ENCODE measurements at regions not wholly inside any gene's neighbourhood (a gene's known extent, or its start where the extent isn't known, plus 50 kb on each side); places are given as distances from the start of the nearest gene placed in this dataset.

GRCh38 chr2:104476563-104476988 lies 377.3 kb upstream of the POU3F3 start (continued):
- no peak for TF ChIP-seq SP1 (IDR thresholded peaks at IDR 0.05; ENCODE audit: low read depth, low read length)
- no peak for TF ChIP-seq POLR2A (IDR thresholded peaks at IDR 0.05; ENCODE audit: control extremely low read depth in 1 of 2, low read depth in 2 of 2, low read length in 2 of 2)
- no peak for TF ChIP-seq ASH2L (IDR thresholded peaks at IDR 0.05; ENCODE audit: low read length)
- no peak for TF ChIP-seq RNF2 (IDR thresholded peaks at IDR 0.05; ENCODE audit: borderline replicate concordance, low read depth, low read length, missing control alignments, poor library complexity, severe bottlenecking)
- no peak for TF ChIP-seq SAP30 (IDR thresholded peaks at IDR 0.05; ENCODE audit: insufficient read depth, insufficient replicate concordance, low read length)

Data from H1 (cell line).